ENCODE measurements at regions not wholly inside any gene's neighbourhood (a gene's known extent, or its start where the extent isn't known, plus 50 kb on each side); places are given as distances from the start of the nearest gene placed in this dataset.

GRCh38 chr7:149690688-149691446 lies 82.5 kb downstream of the ZNF467 start:
- no peak for TF ChIP-seq CTCF (optimal IDR thresholded peaks at IDR 0.05 in 1 of 3, IDR thresholded peaks at IDR 0.05 in 1 of 3, conservative IDR thresholded peaks at IDR 0.05 in 1 of 3; ENCODE audit: extremely low read depth in 1 of 3, insufficient read depth in 2 of 3, low read length in 3 of 3)
- TF ChIP-seq EZH2 (IDR thresholded peaks at IDR 0.05; ENCODE audit: low read length): no peak
